ENCODE measurements at regions not wholly inside any gene's neighbourhood (a gene's known extent, or its start where the extent isn't known, plus 50 kb on each side); places are given as distances from the start of the nearest gene placed in this dataset.
"Not testable (repeated sequence)": the region's sequence is repeated elsewhere in the genome, so short reads cannot be mapped to it uniquely, and the experiment has no call there.

DNA sequence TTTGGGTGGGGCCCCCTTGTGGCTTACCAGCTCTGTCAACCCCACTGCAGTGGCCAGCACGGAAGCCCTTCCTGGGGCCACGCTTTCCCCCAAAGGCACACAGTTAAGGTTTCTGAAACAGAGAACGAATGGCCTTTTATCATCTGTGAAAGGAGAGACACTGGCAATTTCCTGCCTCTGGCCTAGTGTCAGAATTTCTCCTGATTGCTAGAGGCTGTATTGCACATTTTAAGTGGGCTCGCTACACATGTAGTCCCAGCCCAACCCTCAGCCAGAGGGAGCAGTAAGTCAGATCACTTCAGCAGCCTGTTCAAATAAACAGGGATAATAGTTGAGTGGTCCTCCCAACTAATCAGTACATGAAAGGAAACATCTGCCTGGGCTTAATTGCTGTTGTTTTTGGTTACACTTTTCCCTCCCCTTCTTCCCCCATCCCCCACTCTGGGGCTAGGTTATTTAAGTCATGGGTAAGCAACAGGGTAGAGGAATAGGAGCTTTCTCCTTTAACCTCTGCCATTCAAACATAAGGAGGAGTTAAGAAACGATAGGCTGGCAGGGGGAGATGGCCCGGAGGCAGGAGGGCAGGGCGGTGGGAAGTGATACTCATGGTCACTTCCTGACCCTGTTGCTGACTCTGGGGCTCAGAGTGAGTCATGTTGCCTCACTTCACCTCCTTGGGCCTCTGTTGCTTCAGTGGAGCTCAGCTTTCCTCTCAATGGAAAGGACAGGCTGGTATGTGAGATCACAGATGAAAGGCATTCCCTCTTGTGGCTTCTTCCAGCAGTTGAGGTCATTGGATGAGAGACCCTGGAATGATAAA lies 89.3 kb upstream of the IKBKE start:
- ATAC-seq; intact Hi-C loops (cut with micrococcal nuclease; ENCODE audit: unreplicated experiment); H3K4me1 ChIP-seq (ENCODE audit: control insufficient read depth, insufficient read depth, low read length); in situ Hi-C loops (cut with HindIII; ENCODE audit: low pct_unique_long_range_greater_than_20kb, low sequenced_read_pairs); H3K27ac ChIP-seq (ENCODE audit: low read length); POLR2A ChIA-PET; H3K36me3 ChIP-seq (ENCODE audit: control insufficient read depth, insufficient read depth, low read length); CTCF ChIA-PET; H3K9me3 ChIP-seq (ENCODE audit: control insufficient read depth, insufficient read depth, low read depth, low read length); H3K4me3 ChIP-seq (ENCODE audit: low read depth in 2 of 2, low read length in 2 of 2); BruUV-seq (replicated peaks); H3K27me3 ChIP-seq (ENCODE audit: control insufficient read depth, insufficient read depth, low read length); DNase-seq (ENCODE audit: low read depth, low spot score): not testable (repeated sequence)

DNA sequence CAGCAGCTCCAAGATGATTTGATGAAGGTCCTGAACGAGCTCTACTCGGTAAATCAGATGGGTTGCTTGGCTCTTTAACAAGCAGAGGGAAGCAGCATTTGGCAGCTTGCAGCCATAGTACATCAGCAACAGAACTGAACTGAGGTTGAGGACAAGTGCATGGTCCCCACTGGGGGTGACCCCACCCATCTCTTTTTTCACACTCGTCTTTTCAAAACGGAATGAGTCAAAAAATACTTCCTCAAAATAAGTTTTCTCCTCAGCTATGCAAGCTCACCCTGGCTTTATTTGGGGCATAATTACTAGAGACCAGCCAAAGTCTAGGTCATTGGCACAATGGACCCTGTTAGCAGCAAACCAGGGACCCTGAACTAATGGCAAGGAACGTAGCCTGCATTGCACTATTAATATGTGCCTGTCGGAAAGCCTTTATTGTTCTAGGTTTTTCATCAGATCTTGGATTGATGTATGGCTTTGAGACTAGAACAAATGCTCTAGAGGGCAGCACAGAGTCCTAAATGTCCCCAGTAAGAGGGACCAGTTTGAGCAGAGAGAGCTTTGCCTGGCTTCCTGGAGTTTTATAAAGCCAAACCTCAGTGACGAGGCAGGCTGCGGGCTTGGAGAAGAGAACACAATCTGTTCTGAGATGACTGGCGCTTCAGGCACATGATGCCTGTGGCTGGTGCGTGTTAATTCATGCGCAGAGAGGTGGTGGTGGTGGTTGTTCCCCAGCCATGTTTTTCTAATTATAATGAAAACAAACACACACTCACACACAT lies 86.1 kb upstream of the IKBKE start:
- DNase-seq (ENCODE audit: low read depth, low spot score); in situ Hi-C loops (cut with HindIII; ENCODE audit: low pct_unique_long_range_greater_than_20kb, low sequenced_read_pairs); H3K4me3 ChIP-seq (ENCODE audit: low read depth in 2 of 2, low read length in 2 of 2); H3K27me3 ChIP-seq (ENCODE audit: control insufficient read depth, insufficient read depth, low read length); CTCF ChIA-PET; H3K36me3 ChIP-seq (ENCODE audit: control insufficient read depth, insufficient read depth, low read length); H3K27ac ChIP-seq (ENCODE audit: low read length); H3K9me3 ChIP-seq (ENCODE audit: control insufficient read depth, insufficient read depth, low read depth, low read length); H3K4me1 ChIP-seq (ENCODE audit: control insufficient read depth, insufficient read depth, low read length); BruUV-seq (replicated peaks); POLR2A ChIA-PET; intact Hi-C loops (cut with micrococcal nuclease; ENCODE audit: unreplicated experiment): not testable (repeated sequence)
- ATAC-seq, result 0 out of 2 replicates have a peak, but pooled peaks have one; percentile 51
- TF ChIP-seq, protein P1, sequence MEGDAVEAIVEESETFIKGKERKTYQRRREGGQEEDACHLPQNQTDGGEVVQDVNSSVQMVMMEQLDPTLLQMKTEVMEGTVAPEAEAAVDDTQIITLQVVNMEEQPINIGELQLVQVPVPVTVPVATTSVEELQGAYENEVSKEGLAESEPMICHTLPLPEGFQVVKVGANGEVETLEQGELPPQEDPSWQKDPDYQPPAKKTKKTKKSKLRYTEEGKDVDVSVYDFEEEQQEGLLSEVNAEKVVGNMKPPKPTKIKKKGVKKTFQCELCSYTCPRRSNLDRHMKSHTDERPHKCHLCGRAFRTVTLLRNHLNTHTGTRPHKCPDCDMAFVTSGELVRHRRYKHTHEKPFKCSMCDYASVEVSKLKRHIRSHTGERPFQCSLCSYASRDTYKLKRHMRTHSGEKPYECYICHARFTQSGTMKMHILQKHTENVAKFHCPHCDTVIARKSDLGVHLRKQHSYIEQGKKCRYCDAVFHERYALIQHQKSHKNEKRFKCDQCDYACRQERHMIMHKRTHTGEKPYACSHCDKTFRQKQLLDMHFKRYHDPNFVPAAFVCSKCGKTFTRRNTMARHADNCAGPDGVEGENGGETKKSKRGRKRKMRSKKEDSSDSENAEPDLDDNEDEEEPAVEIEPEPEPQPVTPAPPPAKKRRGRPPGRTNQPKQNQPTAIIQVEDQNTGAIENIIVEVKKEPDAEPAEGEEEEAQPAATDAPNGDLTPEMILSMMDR (IDR thresholded peaks at IDR 0.05), result peak; percentile 31

DNA sequence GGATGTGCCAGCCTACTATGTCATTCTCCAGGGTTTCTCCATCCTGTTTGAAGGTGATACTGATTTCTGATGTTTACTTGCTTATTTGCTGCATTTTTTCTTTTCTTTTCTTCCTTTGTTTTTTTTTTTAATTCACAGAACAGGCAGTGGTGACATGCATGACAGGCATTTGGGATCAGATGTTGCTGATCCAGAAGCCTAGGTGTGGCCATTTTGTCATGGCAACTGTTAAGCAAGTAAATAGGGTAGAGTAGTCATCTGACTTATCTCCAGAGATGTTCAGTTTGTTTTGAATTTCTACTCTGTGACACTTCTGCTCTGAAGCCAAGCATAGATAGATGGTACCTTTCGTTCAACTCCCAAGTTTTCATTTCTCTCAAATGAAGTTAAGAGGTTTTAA lies 85.4 kb upstream of the IKBKE start:
- CTCF ChIA-PET; H3K27ac ChIP-seq (ENCODE audit: low read length); H3K4me3 ChIP-seq (ENCODE audit: low read depth in 2 of 2, low read length in 2 of 2); H3K27me3 ChIP-seq (ENCODE audit: control insufficient read depth, insufficient read depth, low read length); BruUV-seq (replicated peaks); H3K36me3 ChIP-seq (ENCODE audit: control insufficient read depth, insufficient read depth, low read length); ATAC-seq; in situ Hi-C loops (cut with HindIII; ENCODE audit: low pct_unique_long_range_greater_than_20kb, low sequenced_read_pairs); H3K9me3 ChIP-seq (ENCODE audit: control insufficient read depth, insufficient read depth, low read depth, low read length); POLR2A ChIA-PET; H3K4me1 ChIP-seq (ENCODE audit: control insufficient read depth, insufficient read depth, low read length); DNase-seq (ENCODE audit: low read depth, low spot score); intact Hi-C loops (cut with micrococcal nuclease; ENCODE audit: unreplicated experiment): not testable (repeated sequence)

DNA sequence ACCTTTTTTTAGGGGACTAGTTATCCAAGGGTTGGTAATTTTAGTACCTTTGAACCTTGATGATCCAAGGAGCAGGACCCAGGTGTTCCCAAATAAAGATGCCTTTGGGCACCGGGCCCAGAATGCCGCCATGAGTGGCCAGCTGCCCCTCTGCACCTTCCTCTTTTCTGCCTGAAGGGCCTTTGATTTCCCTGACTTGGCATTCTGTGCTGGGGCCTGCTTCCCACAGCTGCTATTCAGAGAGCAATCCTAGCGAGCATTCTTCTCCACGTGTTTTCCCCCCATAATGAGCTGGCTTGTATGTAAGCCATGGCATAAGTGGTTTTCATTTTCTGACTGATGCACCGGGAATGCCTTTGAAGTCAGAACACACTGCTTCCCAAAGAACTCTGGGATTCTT lies 82.6 kb upstream of the IKBKE start:
- H3K36me3 ChIP-seq (ENCODE audit: control insufficient read depth, insufficient read depth, low read length); H3K27me3 ChIP-seq (ENCODE audit: control insufficient read depth, insufficient read depth, low read length); H3K9me3 ChIP-seq (ENCODE audit: control insufficient read depth, insufficient read depth, low read depth, low read length); CTCF ChIA-PET; in situ Hi-C loops (cut with HindIII; ENCODE audit: low pct_unique_long_range_greater_than_20kb, low sequenced_read_pairs); POLR2A ChIA-PET; H3K4me1 ChIP-seq (ENCODE audit: control insufficient read depth, insufficient read depth, low read length); H3K27ac ChIP-seq (ENCODE audit: low read length); intact Hi-C loops (cut with micrococcal nuclease; ENCODE audit: unreplicated experiment); DNase-seq (ENCODE audit: low read depth, low spot score); ATAC-seq; BruUV-seq (replicated peaks); H3K4me3 ChIP-seq (ENCODE audit: low read depth in 2 of 2, low read length in 2 of 2): not testable (repeated sequence)

DNA sequence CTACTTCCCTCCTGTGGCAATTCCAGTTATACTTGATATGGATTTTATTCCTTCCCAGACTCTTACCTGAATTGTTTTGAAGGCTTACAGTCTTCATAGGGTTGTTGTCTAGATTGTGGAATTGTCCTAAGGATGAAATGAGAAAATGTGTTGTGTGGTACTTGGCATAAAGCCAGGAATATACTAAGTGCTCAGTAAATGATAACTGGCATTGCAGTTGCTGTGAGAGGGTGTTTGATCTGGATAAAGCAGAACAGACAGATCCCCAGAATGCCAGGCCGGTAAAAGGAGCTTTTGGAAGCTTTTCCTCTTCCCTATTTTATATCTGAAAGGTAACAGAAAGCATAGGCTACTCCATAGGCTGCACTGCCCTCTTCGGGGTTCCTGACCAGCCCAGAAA lies 78.4 kb upstream of the IKBKE start:
- POLR2A ChIA-PET; BruUV-seq (replicated peaks); H3K4me1 ChIP-seq (ENCODE audit: control insufficient read depth, insufficient read depth, low read length); DNase-seq (ENCODE audit: low read depth, low spot score); H3K36me3 ChIP-seq (ENCODE audit: control insufficient read depth, insufficient read depth, low read length); H3K4me3 ChIP-seq (ENCODE audit: low read depth in 2 of 2, low read length in 2 of 2); H3K9me3 ChIP-seq (ENCODE audit: control insufficient read depth, insufficient read depth, low read depth, low read length); CTCF ChIA-PET; intact Hi-C loops (cut with micrococcal nuclease; ENCODE audit: unreplicated experiment); H3K27ac ChIP-seq (ENCODE audit: low read length); ATAC-seq; in situ Hi-C loops (cut with HindIII; ENCODE audit: low pct_unique_long_range_greater_than_20kb, low sequenced_read_pairs); H3K27me3 ChIP-seq (ENCODE audit: control insufficient read depth, insufficient read depth, low read length): not testable (repeated sequence)

DNA sequence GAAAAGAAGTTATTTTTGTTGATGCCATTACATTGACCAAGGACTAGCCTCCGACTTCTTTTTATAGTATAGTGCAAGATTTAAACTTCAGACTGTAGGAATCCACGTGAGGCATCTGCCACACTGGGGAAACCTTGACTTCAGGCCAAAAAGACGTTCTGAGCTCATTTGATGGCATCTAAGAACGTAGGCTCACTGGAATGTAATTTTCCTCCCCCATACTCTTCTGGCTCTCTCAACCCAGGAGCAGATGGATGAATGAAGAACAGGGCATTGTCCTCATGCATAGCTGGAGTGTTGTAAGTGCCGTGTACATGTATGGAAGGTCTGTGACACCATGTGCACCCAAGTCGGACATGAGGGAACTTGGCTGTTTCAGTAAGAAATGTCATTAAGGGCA lies 72.8 kb upstream of the IKBKE start:
- BruUV-seq (replicated peaks); H3K4me3 ChIP-seq (ENCODE audit: low read depth in 2 of 2, low read length in 2 of 2); H3K27me3 ChIP-seq (ENCODE audit: control insufficient read depth, insufficient read depth, low read length); intact Hi-C loops (cut with micrococcal nuclease; ENCODE audit: unreplicated experiment); DNase-seq (ENCODE audit: low read depth, low spot score); H3K36me3 ChIP-seq (ENCODE audit: control insufficient read depth, insufficient read depth, low read length); CTCF ChIA-PET; ATAC-seq; H3K27ac ChIP-seq (ENCODE audit: low read length); H3K4me1 ChIP-seq (ENCODE audit: control insufficient read depth, insufficient read depth, low read length); in situ Hi-C loops (cut with HindIII; ENCODE audit: low pct_unique_long_range_greater_than_20kb, low sequenced_read_pairs); POLR2A ChIA-PET; H3K9me3 ChIP-seq (ENCODE audit: control insufficient read depth, insufficient read depth, low read depth, low read length): not testable (repeated sequence)

DNA sequence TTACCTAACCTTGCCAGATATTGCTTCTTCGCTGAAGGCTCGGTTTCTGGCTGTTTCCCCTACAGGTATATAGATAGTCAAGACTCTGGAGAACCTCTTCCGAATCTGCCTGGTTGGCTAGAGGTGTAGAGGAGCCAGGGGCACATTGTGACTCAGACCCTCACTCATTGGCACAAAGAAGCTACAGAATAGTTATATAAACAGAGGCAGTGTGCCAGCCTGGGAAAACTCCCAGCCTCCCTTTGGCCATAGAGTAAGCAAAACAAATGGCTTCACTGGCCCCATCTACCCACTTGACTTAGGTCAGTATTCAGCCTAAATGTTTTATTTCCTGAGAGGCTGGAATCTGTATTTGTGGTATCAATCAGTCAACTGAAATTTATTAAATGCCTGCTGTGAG lies 72.0 kb upstream of the IKBKE start:
- CTCF ChIA-PET, result not testable (repeated sequence)

More for the DNA sequence above, 72.0 kb upstream of the IKBKE start:
- BruUV-seq (replicated peaks); in situ Hi-C loops (cut with HindIII; ENCODE audit: low pct_unique_long_range_greater_than_20kb, low sequenced_read_pairs); H3K4me3 ChIP-seq (ENCODE audit: low read depth in 2 of 2, low read length in 2 of 2); H3K27me3 ChIP-seq (ENCODE audit: control insufficient read depth, insufficient read depth, low read length); ATAC-seq; H3K27ac ChIP-seq (ENCODE audit: low read length); H3K9me3 ChIP-seq (ENCODE audit: control insufficient read depth, insufficient read depth, low read depth, low read length); H3K4me1 ChIP-seq (ENCODE audit: control insufficient read depth, insufficient read depth, low read length); DNase-seq (ENCODE audit: low read depth, low spot score); intact Hi-C loops (cut with micrococcal nuclease; ENCODE audit: unreplicated experiment); H3K36me3 ChIP-seq (ENCODE audit: control insufficient read depth, insufficient read depth, low read length); POLR2A ChIA-PET: not testable (repeated sequence)

Measured in Panc1 (cell line).